IPS DF 4.7 (cell line): ENCODE measurements at regions not wholly inside any gene's neighbourhood (a gene's known extent, or its start where the extent isn't known, plus 50 kb on each side); places are given as distances from the start of the nearest gene placed in this dataset.

Experiments used
- DNase-seq: peaks from one replicate; pipeline ENCODE4 v3.0.0-alpha.2; 2013; ENCODE audit warnings: low spot score; ENCODE audit errors: extremely low read depth

- DNase-seq: no peak
Measured at GRCh38 chr2:2673406-2673805, 342.3 kb upstream of the MYT1L start.

GRCh38 chr2:2672249-2672648 lies 341.2 kb upstream of the MYT1L start:
- no peak for DNase-seq

DNA sequence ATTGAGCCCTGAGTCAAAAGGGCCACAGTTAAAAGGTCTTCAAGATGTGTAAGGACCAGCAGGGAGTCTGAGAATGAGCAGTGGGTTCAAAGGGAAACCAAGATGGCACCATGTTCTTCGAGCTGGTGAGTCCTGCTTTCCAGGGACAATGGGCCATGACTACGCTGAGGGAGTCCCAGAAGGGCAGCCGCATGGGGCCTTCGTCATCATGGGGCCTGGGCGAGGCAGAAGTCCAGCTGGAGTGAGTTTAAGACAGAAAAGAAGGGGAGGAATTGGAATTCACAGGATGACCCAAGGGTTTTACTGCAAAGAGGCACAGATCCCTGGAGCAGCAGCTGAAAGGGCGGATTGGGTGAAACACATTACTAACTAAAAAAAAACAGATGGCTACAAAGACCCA lies 340.8 kb upstream of the MYT1L start:
- DNase-seq: no peak

DNA sequence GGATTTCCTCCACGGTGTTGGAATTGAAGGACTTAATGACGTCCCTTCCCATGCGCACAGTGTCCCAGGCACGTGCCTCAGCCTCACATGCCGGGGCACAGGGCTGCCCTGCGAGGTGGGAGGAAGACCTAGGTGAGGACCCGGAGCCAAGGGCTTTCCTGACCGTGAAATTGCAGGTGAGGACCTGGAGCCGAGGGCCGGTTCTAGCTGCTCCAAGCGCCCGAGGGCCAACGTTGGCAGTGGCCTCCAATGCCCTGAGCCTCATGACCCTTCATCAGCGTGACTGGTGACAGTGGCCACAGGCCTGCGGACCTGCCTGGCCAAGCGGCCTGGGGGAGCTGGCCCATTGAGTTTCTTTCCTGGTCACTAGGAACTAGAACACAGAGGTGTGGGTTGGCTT lies 338.2 kb upstream of the MYT1L start:
- DNase-seq: no peak

DNA sequence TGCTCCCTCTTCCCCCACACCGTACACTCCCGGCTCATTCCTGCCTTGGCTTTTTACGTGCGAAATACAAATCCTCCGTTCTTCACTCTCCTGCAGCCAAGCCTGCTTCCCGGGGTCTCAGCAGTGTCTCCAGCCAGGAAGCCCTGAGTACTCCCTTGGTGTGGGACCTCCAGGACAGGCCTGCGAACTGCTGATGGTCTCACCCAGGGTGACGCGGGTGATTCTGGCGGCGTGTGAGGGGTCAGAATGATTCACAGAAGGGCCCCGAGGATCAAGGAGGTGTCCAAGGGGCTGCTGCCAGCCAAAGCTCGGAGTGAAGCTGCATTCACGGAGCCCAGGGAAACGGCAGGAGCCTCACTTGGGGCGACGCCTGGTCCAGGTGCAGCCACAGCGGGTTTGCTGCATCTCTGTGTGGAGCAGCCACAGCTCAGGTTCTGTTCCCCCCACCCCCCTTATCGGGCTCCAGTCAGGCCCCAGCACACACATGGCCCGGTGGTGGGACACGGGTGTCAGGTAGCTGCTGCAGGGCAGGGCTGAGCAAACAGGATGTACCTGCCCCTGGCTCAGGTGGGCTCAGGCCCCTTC lies 337.7 kb upstream of the MYT1L start:
- no peak for DNase-seq

DNA sequence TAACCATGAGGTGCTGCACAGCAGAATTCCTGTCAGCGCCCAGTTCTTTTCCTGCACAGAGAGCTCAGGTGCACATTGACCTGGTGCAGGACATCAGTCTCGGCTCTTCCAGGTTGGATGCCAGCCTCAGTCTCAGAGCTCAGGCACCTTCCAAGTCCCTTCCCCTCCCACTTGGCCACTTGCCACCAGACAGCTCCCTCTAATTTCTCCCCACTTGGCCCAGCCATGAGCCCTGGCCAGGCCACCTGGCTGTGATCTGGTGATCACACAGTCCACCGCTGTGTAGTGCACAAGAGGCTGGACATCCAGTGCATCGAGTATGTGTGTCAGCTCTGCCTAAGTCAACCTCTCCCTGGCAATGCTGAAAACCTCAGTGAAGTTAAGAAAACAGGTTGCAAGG lies 336.6 kb upstream of the MYT1L start:
- no peak for DNase-seq

DNA sequence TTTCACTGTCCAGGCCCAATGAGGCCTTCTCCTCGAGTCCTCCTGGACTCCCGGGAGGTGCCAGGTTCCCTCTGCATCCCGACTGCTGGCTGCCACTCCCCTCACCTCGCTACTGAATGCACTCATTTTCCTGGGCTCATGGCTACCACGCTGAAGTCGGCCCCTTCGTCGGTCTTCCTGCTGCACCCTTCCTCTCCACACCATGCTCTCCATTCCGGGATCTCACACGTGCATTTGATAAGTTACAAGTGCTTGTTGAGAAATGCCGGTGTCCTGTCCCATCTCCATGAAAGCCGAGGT lies 334.7 kb upstream of the MYT1L start:
- no peak for DNase-seq

DNA sequence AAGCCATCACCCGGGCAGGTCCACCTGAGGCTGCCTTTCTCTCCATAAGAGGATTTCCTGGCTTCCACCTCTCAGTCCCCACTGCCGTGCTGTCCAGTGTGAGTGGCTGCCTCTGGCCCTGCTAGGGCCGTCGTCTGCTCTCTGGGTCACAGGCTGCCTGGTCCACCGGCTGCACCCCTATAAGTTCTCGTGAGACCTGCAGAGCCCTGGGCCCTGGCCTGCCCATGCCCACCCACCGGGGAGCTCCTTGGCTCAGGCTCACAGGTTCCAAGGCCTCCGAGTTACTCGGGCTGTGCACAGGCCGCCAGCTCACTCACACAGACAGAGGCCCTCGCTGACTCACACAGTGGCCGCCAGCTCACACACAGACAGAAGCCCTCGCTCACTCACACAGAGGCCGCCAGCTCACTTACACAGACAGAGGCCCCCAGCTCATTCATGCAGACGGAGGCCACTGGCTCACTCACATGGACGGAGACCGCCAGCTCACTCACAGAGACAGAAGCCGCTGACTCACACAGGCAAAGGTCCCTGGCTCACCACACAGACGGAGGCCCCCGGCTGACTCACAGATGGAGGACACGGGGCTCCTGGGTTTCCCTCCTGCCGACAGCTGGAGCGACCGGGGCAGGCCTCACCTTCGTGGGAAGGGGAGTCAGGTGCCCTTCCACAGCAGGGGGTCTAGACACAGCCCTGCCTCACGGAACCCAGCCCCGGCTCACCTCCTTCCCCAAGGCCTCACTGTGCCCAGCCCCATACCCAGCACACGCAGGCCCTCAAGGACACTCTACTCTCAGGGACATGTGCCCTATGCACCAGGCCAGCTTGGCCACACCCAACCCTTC lies 334.1 kb upstream of the MYT1L start:
- no peak for DNase-seq

DNA sequence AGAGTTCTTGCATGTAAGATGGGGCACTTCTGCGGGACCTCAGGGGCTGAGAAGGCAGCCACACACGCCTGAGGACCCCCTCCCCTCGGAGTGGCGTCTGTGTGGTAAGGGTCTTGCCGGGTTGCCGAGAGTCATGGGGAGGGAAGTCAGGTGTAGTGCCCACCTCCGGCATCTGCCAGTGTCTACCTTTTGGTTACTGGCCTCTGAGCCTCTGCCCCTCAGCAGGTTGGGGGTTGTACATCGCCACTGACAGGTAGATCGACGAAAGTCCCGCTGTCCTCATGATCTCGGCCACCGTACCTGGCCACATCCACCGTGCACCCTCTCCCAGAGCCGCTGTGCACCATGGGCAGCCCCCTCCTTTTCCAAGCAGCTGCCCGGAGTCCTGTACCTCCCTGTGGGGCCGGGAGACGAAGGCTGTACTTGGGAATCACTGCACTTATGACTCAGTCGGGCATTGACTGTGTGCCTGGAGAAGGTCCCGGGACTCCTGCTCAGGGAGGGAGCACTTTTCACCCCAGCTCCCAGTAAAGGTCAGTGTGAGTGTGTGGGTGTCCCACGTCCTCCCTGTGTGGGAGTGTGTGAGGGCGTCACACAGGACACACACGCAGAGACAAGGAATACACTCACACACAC lies 332.4 kb upstream of the MYT1L start:
- DNase-seq: no peak

- DNase-seq: no peak
Measured at GRCh38 chr2:2662847-2663356, 331.8 kb upstream of the MYT1L start.

GRCh38 chr2:2662037-2662846 lies 331.2 kb upstream of the MYT1L start:
- no peak for DNase-seq

DNA sequence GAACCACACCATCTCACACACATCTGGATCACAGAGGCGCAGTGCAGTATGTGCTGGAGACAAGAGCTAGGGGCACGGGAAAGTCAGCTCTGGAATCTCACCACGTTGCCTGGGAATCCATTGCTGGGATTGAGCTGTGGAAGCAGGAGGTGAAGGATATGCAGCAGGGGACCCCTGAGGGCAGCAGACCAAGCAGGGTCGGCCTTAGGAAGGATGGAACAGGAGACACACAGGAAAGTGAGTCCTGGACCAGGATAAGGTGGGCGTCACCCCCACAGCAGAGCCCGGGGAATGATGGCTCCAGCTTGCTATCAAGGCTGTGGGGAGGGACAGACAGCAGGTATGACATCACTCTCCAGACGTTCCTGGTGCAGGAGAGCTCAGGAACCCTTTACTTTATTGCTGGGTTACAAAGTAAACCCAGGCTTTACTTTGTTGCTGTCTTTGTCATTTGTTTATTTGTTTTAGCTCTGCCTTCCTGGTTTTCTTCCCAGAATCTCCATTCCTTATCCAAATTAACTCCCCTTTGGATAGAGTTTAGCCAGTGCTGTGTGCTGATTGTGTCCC lies 329.8 kb upstream of the MYT1L start:
- no peak for DNase-seq

DNA sequence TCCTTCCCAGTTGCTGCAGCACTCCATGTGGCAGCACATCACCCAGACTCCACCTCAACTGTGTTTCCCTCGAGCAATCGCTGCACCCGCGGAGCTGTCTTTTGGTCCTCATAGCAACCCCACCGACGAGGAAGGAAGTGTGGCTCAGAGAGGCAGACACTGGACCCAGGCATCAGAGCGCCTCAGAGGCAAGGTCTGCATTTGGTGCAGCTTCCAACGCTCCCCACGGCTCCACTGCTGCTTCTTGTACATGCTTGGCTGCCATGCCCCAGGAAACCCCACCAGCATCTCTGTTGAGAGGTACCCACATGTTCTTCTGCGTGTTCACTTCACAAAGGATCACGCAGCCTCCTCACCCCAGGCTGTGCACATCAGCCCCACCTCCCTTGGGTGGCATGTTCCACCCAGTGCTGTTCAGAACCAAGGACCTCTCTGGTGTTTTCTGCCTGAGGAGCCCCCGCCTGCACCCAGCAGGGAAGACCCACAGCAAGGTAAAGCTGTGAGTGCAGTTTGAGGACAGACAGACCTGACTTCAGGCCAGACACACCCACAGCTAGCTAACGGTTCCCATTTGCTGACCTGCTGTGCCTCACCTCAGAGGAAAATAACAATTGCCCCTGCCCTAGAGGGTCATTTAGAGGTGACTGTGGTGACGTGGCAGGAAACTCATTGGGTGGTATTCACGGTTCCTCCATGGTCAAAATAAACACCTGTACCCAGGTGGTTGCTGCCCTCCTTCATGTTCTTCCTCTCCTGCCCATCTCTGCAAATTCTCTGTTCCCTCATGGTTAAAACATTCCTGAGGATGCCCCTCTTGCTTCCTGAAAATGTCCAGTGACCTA lies 326.3 kb upstream of the MYT1L start:
- no peak for DNase-seq

- no peak for DNase-seq
Measured at GRCh38 chr2:2656115-2657011, 325.3 kb upstream of the MYT1L start.

DNA sequence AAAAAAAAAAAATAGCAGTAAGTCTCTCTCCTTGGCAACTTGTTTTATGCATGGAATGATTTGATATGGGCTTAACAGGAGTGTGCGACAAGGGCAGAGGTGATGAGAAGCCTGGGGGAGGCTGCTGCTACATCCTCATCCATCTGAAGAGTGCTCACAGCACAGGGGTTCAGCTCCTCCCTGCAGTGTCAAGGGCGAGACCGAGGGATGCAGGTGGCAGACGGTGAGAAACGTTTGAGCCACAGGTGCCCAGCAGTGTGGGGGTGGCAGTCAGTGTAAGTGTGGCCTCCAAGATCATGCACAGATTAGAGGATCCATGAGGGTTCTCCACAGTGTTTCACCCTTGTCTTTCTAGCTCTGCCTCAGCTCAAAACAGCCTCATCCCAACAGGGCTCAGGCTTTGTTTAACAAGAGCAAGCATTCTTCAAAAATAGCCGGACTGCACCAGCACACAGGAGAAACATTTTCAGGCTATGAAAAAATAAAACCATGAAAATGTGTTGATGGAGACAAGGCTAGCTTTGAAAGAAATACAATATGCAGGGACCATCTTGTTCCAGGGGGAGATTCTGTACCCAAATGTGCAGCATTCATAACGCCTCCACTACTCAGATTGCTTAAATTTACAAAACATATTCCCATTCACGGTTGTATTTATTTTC lies 324.5 kb upstream of the MYT1L start:
- DNase-seq: no peak

- no peak for DNase-seq
Measured at GRCh38 chr2:2653231-2653630, 322.2 kb upstream of the MYT1L start.

DNA sequence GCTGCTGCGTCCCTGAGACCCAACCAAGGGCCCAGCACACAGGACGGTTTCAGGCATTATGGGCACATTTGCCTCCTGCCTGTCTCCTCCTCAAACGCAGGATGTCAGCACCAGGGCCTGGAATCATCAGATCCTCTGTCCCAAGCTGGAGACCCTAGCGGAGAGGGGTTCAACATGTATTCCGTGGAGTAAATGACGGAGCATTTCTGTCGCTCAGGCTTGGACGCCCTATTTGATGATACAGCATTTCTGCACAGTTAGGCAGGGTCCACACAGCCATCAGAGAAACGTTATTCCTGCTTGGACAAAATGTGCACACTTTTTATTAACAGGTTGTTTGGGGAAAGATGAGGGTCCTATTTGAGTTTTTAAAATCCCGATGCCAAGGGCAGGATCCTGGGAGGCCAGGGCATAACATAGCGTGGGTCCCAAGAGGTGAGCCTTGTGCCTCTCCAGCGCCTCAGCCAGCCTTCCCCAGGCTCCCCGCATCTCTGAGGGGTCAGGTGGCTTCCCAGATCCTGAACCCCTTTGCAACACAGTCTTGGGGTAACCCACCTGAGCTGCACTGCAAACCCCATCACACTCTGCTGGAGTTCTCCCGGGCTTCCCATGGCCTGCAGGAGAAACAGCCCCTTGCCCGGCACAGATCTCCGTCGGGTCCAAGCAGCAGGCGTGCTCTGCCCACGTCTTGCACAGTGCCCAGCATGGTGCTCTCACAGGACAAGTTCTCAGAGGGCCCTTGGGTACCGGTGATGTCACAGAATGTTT lies 319.7 kb upstream of the MYT1L start:
- DNase-seq: no peak
